Astrocyte (in vitro differentiated cells and primary cell): ENCODE measurements at regions not wholly inside any gene's neighbourhood (a gene's known extent, or its start where the extent isn't known, plus 50 kb on each side); places are given as distances from the start of the nearest gene placed in this dataset.

Source experiments
- EZH2 ChIP-seq: IDR thresholded peaks from 2 replicates; pipeline ENCODE4 v1.6.1; 2012; ENCODE audit warnings: mild to moderate bottlenecking, low read length, inconsistent platforms; ENCODE audit not compliant: insufficient read depth
- TF ChIP-seq, protein P1 (sequence below): IDR thresholded peaks from 2 replicates; pipeline ENCODE4 v1.5.1; 2011; ENCODE audit warnings: low read depth, mild to moderate bottlenecking, inconsistent platforms, low read length, moderate library complexity; ENCODE audit not compliant: insufficient read depth

DNA sequence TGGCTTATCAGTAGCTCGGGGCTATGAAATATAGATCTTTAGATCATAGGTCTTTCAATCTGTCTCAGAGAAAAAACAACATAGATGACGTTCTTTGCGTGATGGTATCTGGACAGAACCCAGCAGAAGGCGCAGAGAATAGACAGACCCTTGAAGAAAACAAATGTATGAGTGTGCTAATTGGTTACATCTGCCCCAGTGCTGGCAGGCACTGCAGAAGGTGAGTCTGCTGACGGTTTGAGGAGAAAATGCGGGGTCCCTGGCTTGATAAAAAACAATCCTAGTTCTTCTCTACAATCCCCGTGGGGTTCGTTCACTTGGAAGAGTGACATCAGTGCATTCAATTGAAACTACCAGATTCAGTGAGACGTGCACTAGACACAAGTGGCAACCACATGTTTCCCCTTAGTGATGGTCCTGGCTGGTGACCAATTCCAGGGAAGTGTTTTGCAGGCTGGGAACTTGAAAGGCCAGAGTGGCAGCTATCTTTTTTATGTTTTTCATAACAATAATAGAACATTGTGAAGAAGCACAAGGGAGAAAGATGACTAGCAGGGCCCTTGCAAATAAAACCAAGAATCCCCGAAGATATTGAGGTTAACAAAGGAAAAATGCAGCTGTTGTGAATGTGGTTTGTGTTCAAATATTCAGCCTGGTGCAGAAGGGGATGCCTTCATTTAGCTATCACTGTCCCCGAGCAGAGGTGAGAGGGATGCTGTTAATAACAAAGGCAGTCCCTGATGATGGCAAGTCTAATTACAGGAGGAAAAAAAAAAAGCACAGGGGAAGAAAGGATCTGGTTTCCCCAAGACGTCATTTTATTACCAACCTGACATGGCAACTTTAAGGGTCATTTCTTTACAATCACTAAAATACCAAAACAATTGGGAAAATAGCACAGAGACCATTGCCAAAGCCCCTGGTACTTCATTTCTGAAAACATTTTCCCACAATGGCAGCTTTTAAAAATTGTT lies 337.6 kb upstream of the FIGN start:
- TF ChIP-seq, protein P1, sequence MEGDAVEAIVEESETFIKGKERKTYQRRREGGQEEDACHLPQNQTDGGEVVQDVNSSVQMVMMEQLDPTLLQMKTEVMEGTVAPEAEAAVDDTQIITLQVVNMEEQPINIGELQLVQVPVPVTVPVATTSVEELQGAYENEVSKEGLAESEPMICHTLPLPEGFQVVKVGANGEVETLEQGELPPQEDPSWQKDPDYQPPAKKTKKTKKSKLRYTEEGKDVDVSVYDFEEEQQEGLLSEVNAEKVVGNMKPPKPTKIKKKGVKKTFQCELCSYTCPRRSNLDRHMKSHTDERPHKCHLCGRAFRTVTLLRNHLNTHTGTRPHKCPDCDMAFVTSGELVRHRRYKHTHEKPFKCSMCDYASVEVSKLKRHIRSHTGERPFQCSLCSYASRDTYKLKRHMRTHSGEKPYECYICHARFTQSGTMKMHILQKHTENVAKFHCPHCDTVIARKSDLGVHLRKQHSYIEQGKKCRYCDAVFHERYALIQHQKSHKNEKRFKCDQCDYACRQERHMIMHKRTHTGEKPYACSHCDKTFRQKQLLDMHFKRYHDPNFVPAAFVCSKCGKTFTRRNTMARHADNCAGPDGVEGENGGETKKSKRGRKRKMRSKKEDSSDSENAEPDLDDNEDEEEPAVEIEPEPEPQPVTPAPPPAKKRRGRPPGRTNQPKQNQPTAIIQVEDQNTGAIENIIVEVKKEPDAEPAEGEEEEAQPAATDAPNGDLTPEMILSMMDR: no peak
- TF ChIP-seq EZH2: no peak
